Fibroblast of the aortic adventitia (primary cell): ENCODE measurements at regions not wholly inside any gene's neighbourhood (a gene's known extent, or its start where the extent isn't known, plus 50 kb on each side); places are given as distances from the start of the nearest gene placed in this dataset.
"Not testable (repeated sequence)": the region's sequence is repeated elsewhere in the genome, so short reads cannot be mapped to it uniquely, and the experiment has no call there.

Experiments
- DNase-seq: peaks from one replicate; pipeline ENCODE4 v3.0.0-alpha.2; 2010; ENCODE audit warnings: low read depth
- H3K4me3 ChIP-seq: 2 replicates; pipeline ENCODE4 v1.5.1; 2011; ENCODE audit warnings: low read depth, mild to moderate bottlenecking, control low read depth, low read length, moderate library complexity
- CTCF ChIP-seq: IDR thresholded peaks from 2 replicates; pipeline ENCODE4 v1.5.1; 2011; ENCODE audit warnings: mild to moderate bottlenecking, low read length, control low read depth, inconsistent platforms; ENCODE audit not compliant: insufficient read depth

DNA sequence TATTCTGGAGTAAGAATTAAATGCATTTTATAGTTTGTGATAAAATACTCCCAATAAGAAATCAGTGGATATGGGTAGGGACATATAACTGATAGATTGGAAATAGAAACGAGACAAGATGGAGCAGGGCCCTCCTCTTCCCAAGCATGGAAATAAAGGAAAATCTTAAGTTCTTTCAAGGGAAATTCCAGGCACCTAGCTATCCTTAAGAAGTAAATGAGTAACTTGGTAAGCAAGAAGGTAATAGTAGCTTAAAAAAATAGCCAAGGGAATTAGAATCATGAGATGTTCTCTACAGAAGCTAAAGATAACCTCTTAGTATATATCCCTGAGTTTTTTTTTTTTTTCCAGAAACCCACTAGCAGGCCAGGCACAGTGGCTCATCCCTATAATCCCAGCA lies 105.5 kb upstream of the FAM3C start:
- no peak overlapping the region for H3K4me3 ChIP-seq
- no peak for TF ChIP-seq CTCF
- DNase-seq = no peak

DNA sequence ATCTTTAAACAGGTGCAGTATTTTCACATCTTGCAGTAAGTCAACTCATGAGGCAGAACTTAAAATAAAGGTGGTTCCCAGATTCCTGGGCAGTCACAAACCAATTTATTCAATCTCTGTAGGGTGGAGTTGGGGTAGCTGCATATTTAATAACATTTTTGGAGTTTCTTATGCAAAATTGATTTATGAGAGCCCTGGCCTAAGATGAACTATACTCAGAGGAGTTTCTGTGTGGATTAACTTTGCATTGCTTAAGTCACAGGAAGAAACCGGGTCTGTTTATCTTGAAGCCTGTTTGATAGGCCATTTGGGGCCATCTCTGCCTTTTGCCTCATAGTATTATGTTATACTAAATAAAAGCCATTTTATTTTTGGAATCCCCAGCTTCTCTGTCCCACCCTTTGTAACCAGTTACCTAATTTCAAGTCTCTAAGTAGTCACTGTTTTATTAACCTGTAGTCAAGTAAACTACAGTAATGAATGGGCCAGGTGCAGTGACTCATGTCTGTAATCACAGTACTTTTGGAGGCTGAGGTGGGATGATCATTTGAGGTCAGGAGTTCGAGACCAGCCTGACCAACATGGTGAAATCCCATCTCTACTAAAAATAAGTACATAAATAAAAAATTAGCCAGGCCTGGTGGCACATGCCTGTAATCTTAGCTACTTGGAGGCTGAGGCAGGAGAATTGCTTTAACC lies 104.4 kb upstream of the FAM3C start:
- H3K4me3 ChIP-seq = no peak overlapping the region

DNA sequence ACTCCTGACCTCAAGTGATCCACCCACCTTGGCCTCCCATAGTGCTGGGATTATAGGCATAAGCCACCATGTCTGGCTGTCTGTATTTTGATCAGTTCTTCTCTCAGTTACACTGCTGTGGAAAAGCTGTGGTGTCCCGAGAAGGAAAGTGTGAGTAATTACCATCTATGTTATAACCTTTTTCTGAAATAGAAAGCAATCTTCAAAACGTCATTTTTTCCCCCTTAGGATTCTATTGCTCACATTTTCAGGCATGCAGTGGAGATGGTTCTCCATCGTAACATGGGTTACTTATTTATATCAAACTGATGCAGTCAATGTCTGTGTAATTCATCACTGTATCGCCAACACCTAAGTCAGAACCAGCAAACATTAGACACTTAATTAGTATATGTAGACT lies 103.5 kb upstream of the FAM3C start:
- no peak overlapping the region for H3K4me3 ChIP-seq
- DNase-seq = no peak
- no peak for TF ChIP-seq CTCF

More for the DNA sequence above, 104.4 kb upstream of the FAM3C start:
- no peak for DNase-seq
- no peak for TF ChIP-seq CTCF

DNA sequence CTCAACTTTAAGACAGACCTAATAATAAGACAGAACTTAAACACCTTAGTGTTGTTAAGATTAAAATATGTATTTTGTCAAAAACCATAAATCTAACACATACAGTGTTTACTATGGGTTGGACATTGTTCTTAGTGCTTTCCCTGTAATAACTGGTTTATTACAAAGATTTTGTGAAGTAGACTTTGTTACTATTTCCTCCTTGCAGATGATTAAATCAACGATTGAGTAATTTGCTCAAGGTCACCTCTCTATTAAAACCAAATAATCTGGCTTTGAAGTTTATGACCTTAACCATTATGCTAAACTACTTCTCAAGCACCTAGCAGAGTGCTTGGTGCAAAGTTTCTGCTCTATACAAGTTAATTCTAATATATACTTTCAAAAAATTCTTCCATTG lies 102.7 kb upstream of the FAM3C start:
- DNase-seq = no peak
- H3K4me3 ChIP-seq = no peak overlapping the region
- TF ChIP-seq CTCF = no peak

- H3K4me3 ChIP-seq, DNase-seq: not testable (repeated sequence)
Measured at GRCh38 chr7:121497545-121497944, 101.4 kb upstream of the FAM3C start.

- no peak for TF ChIP-seq CTCF
- no peak overlapping the region for H3K4me3 ChIP-seq
- DNase-seq = peak; percentile 30
Measured at GRCh38 chr7:121494516-121494915, 98.4 kb upstream of the FAM3C start.

DNA sequence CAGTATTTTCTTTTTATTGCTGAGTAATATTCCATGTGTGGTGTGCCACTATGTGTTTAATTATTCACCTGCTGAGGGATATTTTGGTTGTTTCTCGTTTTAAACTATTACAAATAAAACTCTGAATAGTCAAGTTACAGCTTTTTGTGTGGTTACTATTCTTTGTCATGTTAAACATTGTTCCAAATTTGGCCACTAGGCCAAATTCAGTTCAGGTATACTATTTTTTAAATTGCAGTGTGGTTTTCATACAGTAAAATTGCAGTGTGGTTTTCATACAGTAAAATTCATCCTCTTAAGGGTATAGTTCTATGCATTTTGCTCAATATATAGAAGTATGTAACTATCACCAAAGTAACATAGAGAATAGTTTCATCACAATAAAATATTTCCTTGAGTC lies 97.4 kb upstream of the FAM3C start:
- no peak for TF ChIP-seq CTCF
- H3K4me3 ChIP-seq = no peak overlapping the region
- no peak for DNase-seq
